Liver (tissue), 3 donors: ENCODE measurements at regions not wholly inside any gene's neighbourhood (a gene's known extent, or its start where the extent isn't known, plus 50 kb on each side); places are given as distances from the start of the nearest gene placed in this dataset.

Experiments
- CTCF ChIP-seq: fragments of 150-350 bp; IDR thresholded peaks from 2 replicates; pipeline ENCODE4 v1.5.1; 2017; ENCODE audit warnings: improper control_type of control experiment, low read depth, low read length; ENCODE audit not compliant: missing input control
- NR2F2 ChIP-seq: IDR thresholded peaks from 2 replicates; pipeline ENCODE4 v1.6.1; 2016; ENCODE audit warnings: antibody characterized with exemption
- TAF1 ChIP-seq: conservative IDR thresholded peaks from 2 replicates; pipeline ENCODE4 v1.6.1; 2016; ENCODE audit warnings: antibody characterized with exemption, mild to moderate bottlenecking
- TF ChIP-seq, protein P1 (sequence below): IDR thresholded peaks from 2 replicates; pipeline ENCODE4 v1.6.1; 2016; ENCODE audit warnings: antibody characterized with exemption
- donor health status: healthy.
- donor health status: healthy.

GRCh38 chr18:51527826-51528225, 330.3 kb upstream of the MEX3C start:
- no peak for TF ChIP-seq CTCF
- no peak for TF ChIP-seq TAF1
- TF ChIP-seq, protein P1, sequence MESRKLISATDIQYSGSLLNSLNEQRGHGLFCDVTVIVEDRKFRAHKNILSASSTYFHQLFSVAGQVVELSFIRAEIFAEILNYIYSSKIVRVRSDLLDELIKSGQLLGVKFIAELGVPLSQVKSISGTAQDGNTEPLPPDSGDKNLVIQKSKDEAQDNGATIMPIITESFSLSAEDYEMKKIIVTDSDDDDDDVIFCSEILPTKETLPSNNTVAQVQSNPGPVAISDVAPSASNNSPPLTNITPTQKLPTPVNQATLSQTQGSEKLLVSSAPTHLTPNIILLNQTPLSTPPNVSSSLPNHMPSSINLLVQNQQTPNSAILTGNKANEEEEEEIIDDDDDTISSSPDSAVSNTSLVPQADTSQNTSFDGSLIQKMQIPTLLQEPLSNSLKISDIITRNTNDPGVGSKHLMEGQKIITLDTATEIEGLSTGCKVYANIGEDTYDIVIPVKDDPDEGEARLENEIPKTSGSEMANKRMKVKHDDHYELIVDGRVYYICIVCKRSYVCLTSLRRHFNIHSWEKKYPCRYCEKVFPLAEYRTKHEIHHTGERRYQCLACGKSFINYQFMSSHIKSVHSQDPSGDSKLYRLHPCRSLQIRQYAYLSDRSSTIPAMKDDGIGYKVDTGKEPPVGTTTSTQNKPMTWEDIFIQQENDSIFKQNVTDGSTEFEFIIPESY, result no peak
- no peak for TF ChIP-seq NR2F2
